ENCODE measurements at regions not wholly inside any gene's neighbourhood (a gene's known extent, or its start where the extent isn't known, plus 50 kb on each side); places are given as distances from the start of the nearest gene placed in this dataset.

DNA sequence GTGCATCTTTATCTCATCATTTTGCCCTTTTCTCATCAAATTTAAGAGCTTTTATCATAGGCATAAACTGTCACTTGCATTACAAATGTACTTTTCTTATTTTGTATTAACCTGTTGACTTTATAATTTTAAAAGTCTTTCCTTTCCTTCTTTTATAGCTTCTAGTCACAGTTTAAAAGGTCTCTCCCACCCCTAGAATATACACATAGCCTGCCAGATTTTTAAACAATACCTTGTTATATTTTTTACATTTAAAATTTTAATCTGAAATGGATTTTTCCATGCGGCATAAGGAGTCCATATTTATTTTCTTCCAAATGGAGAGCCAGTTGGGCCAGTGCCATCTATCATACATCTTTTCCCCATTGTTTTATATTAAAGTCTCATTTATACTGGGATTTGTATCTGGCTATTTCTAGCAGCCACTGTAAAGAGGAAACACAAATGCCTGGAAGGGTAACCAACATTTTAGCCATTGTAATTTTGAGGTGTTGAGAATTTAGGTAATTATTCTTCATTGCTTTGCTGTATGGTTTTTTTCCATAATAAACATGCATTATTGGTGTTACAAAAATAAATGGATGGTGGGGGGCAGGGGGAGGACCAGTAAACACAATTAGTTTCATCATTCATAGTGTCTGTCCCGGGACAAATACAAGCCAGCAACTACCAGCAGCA lies 92.8 kb downstream of the CCDC71L start:
- no peak for TF ChIP-seq CTCF (IDR thresholded peaks at IDR 0.05)
- no peak for TF ChIP-seq POLR2A (IDR thresholded peaks at IDR 0.05)
